WTC11 (cell line): ENCODE measurements at regions not wholly inside any gene's neighbourhood (a gene's known extent, or its start where the extent isn't known, plus 50 kb on each side); places are given as distances from the start of the nearest gene placed in this dataset.

ENCODE experiments used
- ATAC-seq: fragments of 200-7000 bp; cut with Tn5 transposase; 2 replicates; pipeline ENCODE4 v1.10.0; 2021; ENCODE audit warnings: mild to moderate bottlenecking, moderate library complexity
- CTCF ChIA-PET: fragments of 300-600 bp; sonication (Branson Sonifier 250); formaldehyde crosslinking; loops from one replicate; lab custom pipeline; 2021; ENCODE audit warnings: antibody characterized with exemption; lab: Charles Lee
- POLR2A ChIA-PET: fragments of 350-600 bp; sonication (Branson Sonifier 250); formaldehyde crosslinking; loops from one replicate; lab custom pipeline; 2021; ENCODE audit warnings: antibody characterized with exemption; lab: Charles Lee
- DNase-seq: peaks from one replicate; pipeline ENCODE4 v3.0.0; 2021; ENCODE audit warnings: low spot score
- H3K27ac Mint-ChIP-seq: 2 replicates; pipeline ENCODE4 v1.8.0; 2021; ENCODE audit warnings: mixed read lengths
- H3K27me3 Mint-ChIP-seq: 2 replicates; pipeline ENCODE4 v1.8.0; 2021; ENCODE audit warnings: low read depth, mild to moderate bottlenecking, moderate library complexity, mixed read lengths
- H3K36me3 Mint-ChIP-seq: 2 replicates; pipeline ENCODE4 v1.8.0; 2021; ENCODE audit warnings: mixed read lengths
- H3K4me1 Mint-ChIP-seq: 2 replicates; pipeline ENCODE4 v1.8.0; 2022; ENCODE audit warnings: mixed read lengths
- H3K4me3 Mint-ChIP-seq: 2 replicates; pipeline ENCODE4 v1.8.0; 2021; ENCODE audit warnings: mild to moderate bottlenecking, moderate library complexity, mixed read lengths
- H3K9me3 Mint-ChIP-seq: 2 replicates; pipeline ENCODE4 v1.8.0; 2021; ENCODE audit warnings: mixed read lengths
- AFF4 ChIP-seq: sonication (generic); formaldehyde crosslinking; IDR thresholded peaks from 2 replicates; pipeline ENCODE4 v1.8.1; 2023; ENCODE audit warnings: mild to moderate bottlenecking, missing genetic modification reagents, borderline replicate concordance
- ATF1 ChIP-seq: sonication (generic); formaldehyde crosslinking; IDR thresholded peaks from 2 replicates; pipeline ENCODE4 v1.8.1; 2023; ENCODE audit warnings: mild to moderate bottlenecking, moderate library complexity, missing genetic modification reagents
- CREB1 ChIP-seq: sonication (generic); formaldehyde crosslinking; IDR thresholded peaks from 2 replicates; pipeline ENCODE4 v1.8.0; 2023; ENCODE audit warnings: mild to moderate bottlenecking, missing genetic modification reagents
- E2F4 ChIP-seq: sonication (generic); formaldehyde crosslinking; IDR thresholded peaks from 2 replicates; pipeline ENCODE4 v1.8.1; 2022; ENCODE audit warnings: low read depth, mild to moderate bottlenecking, moderate library complexity, missing genetic modification reagents, borderline replicate concordance
- ESRRA ChIP-seq: sonication (generic); formaldehyde crosslinking; IDR thresholded peaks from 2 replicates; pipeline ENCODE4 v1.8.1; 2022; ENCODE audit warnings: mild to moderate bottlenecking, missing genetic modification reagents, borderline replicate concordance
- FOXJ3 ChIP-seq: sonication (generic); formaldehyde crosslinking; IDR thresholded peaks from 2 replicates; pipeline ENCODE4 v1.9.0; 2021; ENCODE audit warnings: missing genetic modification reagents, mild to moderate bottlenecking, borderline replicate concordance
- FOXK1 ChIP-seq: sonication (generic); formaldehyde crosslinking; IDR thresholded peaks from 2 replicates; pipeline ENCODE4 v1.8.0; 2022; ENCODE audit warnings: mild to moderate bottlenecking, moderate library complexity, missing genetic modification reagents
- GRHL2 ChIP-seq: fragments of 250-450 bp; sonication (Bioruptor Pico); IDR thresholded peaks from 2 replicates; pipeline ENCODE4 v1.8.0; 2022; ENCODE audit warnings: mild to moderate bottlenecking, moderate library complexity; ENCODE audit not compliant: insufficient replicate concordance, severe bottlenecking
- NFE2L1 ChIP-seq: sonication (generic); formaldehyde crosslinking; IDR thresholded peaks from 2 replicates; pipeline ENCODE4 v1.8.1; 2023; ENCODE audit warnings: missing genetic modification reagents
- STAT6 ChIP-seq: sonication (generic); formaldehyde crosslinking; conservative IDR thresholded peaks from 2 replicates; pipeline ENCODE4 v1.8.1; 2023; ENCODE audit warnings: mild to moderate bottlenecking, low read depth, missing genetic modification reagents, moderate library complexity
- TEAD1 ChIP-seq: sonication (generic); formaldehyde crosslinking; IDR thresholded peaks from 2 replicates; pipeline ENCODE4 v1.8.0; 2022; ENCODE audit warnings: mild to moderate bottlenecking, missing genetic modification reagents
- USF1 ChIP-seq: sonication (generic); formaldehyde crosslinking; IDR thresholded peaks from 2 replicates; pipeline ENCODE4 v1.8.0; 2022; ENCODE audit warnings: mild to moderate bottlenecking, missing genetic modification reagents
- ZMAT4 ChIP-seq: fragments of 250-450 bp; sonication (Bioruptor Pico); IDR thresholded peaks from 2 replicates; pipeline ENCODE4 v1.9.0; 2021; ENCODE audit warnings: mild to moderate bottlenecking
- ZNF416 ChIP-seq: fragments of 250-450 bp; sonication (Bioruptor Pico); IDR thresholded peaks from 2 replicates; pipeline ENCODE4 v1.9.0; 2021; ENCODE audit warnings: mild to moderate bottlenecking, inconsistent platforms

- peaks cover 38% of the 10 kb centered on the region for H3K27me3 Mint-ChIP-seq
- H3K36me3 Mint-ChIP-seq: no peaks in the 10 kb centered on the region
- CTCF ChIA-PET: no interaction called here
- peaks cover 13% of the 10 kb centered on the region for H3K4me1 Mint-ChIP-seq
- no peak overlapping the region for H3K27ac Mint-ChIP-seq
- POLR2A ChIA-PET: no interaction called here
- no peaks in the 10 kb centered on the region for H3K9me3 Mint-ChIP-seq
- TF ChIP-seq ESRRA (CRISPR knock-in tag) (no peak), TEAD1 (no peak), ZMAT4 (CRISPR knock-in tag) (no peak), ATF1 (CRISPR knock-in tag) (no peak), GRHL2 (CRISPR knock-in tag) (no peak)
- ATAC-seq (no peak), DNase-seq (no peak)
- no peak overlapping the region for H3K4me3 Mint-ChIP-seq
These were observed 137.8 kb upstream of the CPEB2 start for GRCh38 chr4:14864365-14865030.

- POLR2A ChIA-PET: no interaction called here
- Mint-ChIP-seq H3K9me3 (no peaks in the 10 kb centered on the region), H3K27ac (no peak overlapping the region), H3K4me1 (peaks cover 13% of the 10 kb centered on the region), H3K36me3 (no peaks in the 10 kb centered on the region), H3K4me3 (no peak overlapping the region), H3K27me3 (peaks cover 33% of the 10 kb centered on the region)
- DNase-seq (no peak), ATAC-seq (no peak)
- TF ChIP-seq ZNF416 (CRISPR knock-in tag): no peak
- no peak for TF ChIP-seq CREB1 (CRISPR knock-in tag)
- TF ChIP-seq STAT6 (CRISPR knock-in tag): no peak
- CTCF ChIA-PET: no interaction called here
These were observed 137.3 kb upstream of the CPEB2 start for GRCh38 chr4:14865031-14865366.

GRCh38 chr4:14865804-14866203 lies 136.5 kb upstream of the CPEB2 start:
- H3K9me3 Mint-ChIP-seq: no peaks in the 10 kb centered on the region
- POLR2A ChIA-PET: no interaction called here
- peaks cover 13% of the 10 kb centered on the region for H3K4me1 Mint-ChIP-seq

More at GRCh38 chr4:14865804-14866203, 136.5 kb upstream of the CPEB2 start:
- Mint-ChIP-seq H3K4me3 (no peak overlapping the region), H3K36me3 (no peaks in the 10 kb centered on the region), H3K27ac (no peak overlapping the region)
- ATAC-seq: no peak
- CTCF ChIA-PET: no interaction called here
- DNase-seq: no peak
- TF ChIP-seq GRHL2 (CRISPR knock-in tag) (no peak), NFE2L1 (CRISPR knock-in tag) (no peak), FOXJ3 (CRISPR knock-in tag) (no peak), USF1 (CRISPR knock-in tag) (no peak), AFF4 (CRISPR knock-in tag) (no peak), E2F4 (CRISPR knock-in tag) (no peak), FOXK1 (no peak)
- TF ChIP-seq, all 79 proteins: peak for 0
- H3K27me3 Mint-ChIP-seq: peaks cover 26% of the 10 kb centered on the region
